GM12873 (cell line): ENCODE measurements at regions not wholly inside any gene's neighbourhood (a gene's known extent, or its start where the extent isn't known, plus 50 kb on each side); places are given as distances from the start of the nearest gene placed in this dataset.

Source experiments
- CTCF ChIP-seq: IDR thresholded peaks from 2 replicates; pipeline ENCODE4 v1.5.1; 2012; ENCODE audit warnings: low read depth, mild to moderate bottlenecking, moderate library complexity, low read length, control low read depth; ENCODE audit not compliant: insufficient read depth; ENCODE audit errors: missing control alignments

GRCh38 chr11:128116447-128116846 lies 470.9 kb downstream of the ETS1 start:
- no peak for TF ChIP-seq CTCF

GRCh38 chr11:128105950-128106349 lies 481.4 kb downstream of the ETS1 start:
- TF ChIP-seq CTCF: no peak

GRCh38 chr11:128105511-128105910 lies 481.8 kb downstream of the ETS1 start:
- no peak for TF ChIP-seq CTCF

- no peak for TF ChIP-seq CTCF
Measured at GRCh38 chr11:128103278-128103873, 484.0 kb downstream of the ETS1 start.

GRCh38 chr11:128098781-128099180 lies 488.6 kb downstream of the ETS1 start:
- TF ChIP-seq CTCF: no peak

GRCh38 chr11:128095466-128095981 lies 491.8 kb downstream of the ETS1 start:
- peak; percentile 21 for TF ChIP-seq CTCF

GRCh38 chr11:128093689-128094088 lies 493.7 kb downstream of the ETS1 start:
- no peak for TF ChIP-seq CTCF
